ENCODE measurements at regions not wholly inside any gene's neighbourhood (a gene's known extent, or its start where the extent isn't known, plus 50 kb on each side); places are given as distances from the start of the nearest gene placed in this dataset.

- Histone ChIP-seq H3K27ac (ENCODE audit: low read length) (no peak overlapping the region), H4K20me1 (ENCODE audit: insufficient read depth) (no peaks in the 10 kb centered on the region), H3K4me2 (ENCODE audit: low read length) (no peak overlapping the region), H3K27me3 (ENCODE audit: insufficient read depth, low read depth, low read length) (no peaks in the 10 kb centered on the region), H3K36me3 (ENCODE audit: insufficient read depth, low read length) (no peaks in the 10 kb centered on the region), H3F3A (ENCODE audit: insufficient read depth, low read length, poor library complexity, severe bottlenecking) (no peaks in the 10 kb centered on the region), H3K9me3 (ENCODE audit: low read length) (peaks cover 3% of the 10 kb centered on the region), H3K9me2 (ENCODE audit: insufficient read depth, low read length) (no peaks in the 10 kb centered on the region), H2AFZ (ENCODE audit: low read depth, low read length) (no peak overlapping the region), H3K79me2 (replicated peaks; ENCODE audit: insufficient read depth, low read length) (no peaks in the 10 kb centered on the region), H3K4me3 (ENCODE audit: low read length) (no peak overlapping the region), H3K9ac (ENCODE audit: low read length) (no peak overlapping the region)
- no peak for TF ChIP-seq TAF1 (IDR thresholded peaks at IDR 0.05; ENCODE audit: low read depth)
- TF ChIP-seq POLR2AphosphoS5 (IDR thresholded peaks at IDR 0.05) = no peak
- no peak for TF ChIP-seq MXI1 (conservative IDR thresholded peaks at IDR 0.05; ENCODE audit: poor library complexity, severe bottlenecking)
- TF ChIP-seq RAD21 (conservative IDR thresholded peaks at IDR 0.05) = no peak
- TF ChIP-seq CTCF (IDR thresholded peaks at IDR 0.05; ENCODE audit: poor library complexity, severe bottlenecking) = no peak
- no peak for TF ChIP-seq EZH2 (IDR thresholded peaks at IDR 0.05; ENCODE audit: borderline replicate concordance, insufficient read depth, low read length, poor library complexity, severe bottlenecking)
- no peak for TF ChIP-seq EP300 (conservative IDR thresholded peaks at IDR 0.05; ENCODE audit: poor library complexity, severe bottlenecking)
- no peak for TF ChIP-seq REST (IDR thresholded peaks at IDR 0.05; ENCODE audit: borderline replicate concordance)
- TF ChIP-seq SMC3 (conservative IDR thresholded peaks at IDR 0.05; ENCODE audit: poor library complexity) = no peak
Observed at GRCh38 chr2:118729760-118730159, 117.7 kb downstream of the EN1 start.

- H2AFZ ChIP-seq (ENCODE audit: low read depth, low read length) = no peak overlapping the region
- TF ChIP-seq EP300 (conservative IDR thresholded peaks at IDR 0.05; ENCODE audit: poor library complexity, severe bottlenecking) (no peak), CTCF (IDR thresholded peaks at IDR 0.05; ENCODE audit: poor library complexity, severe bottlenecking) (no peak), RAD21 (conservative IDR thresholded peaks at IDR 0.05) (no peak), POLR2AphosphoS5 (IDR thresholded peaks at IDR 0.05) (no peak), EZH2 (IDR thresholded peaks at IDR 0.05; ENCODE audit: borderline replicate concordance, insufficient read depth, low read length, poor library complexity, severe bottlenecking) (no peak), REST (IDR thresholded peaks at IDR 0.05; ENCODE audit: borderline replicate concordance) (no peak), SMC3 (conservative IDR thresholded peaks at IDR 0.05; ENCODE audit: poor library complexity) (no peak), TAF1 (IDR thresholded peaks at IDR 0.05; ENCODE audit: low read depth) (no peak), MXI1 (conservative IDR thresholded peaks at IDR 0.05; ENCODE audit: poor library complexity, severe bottlenecking) (no peak)
- H3K4me3 ChIP-seq (ENCODE audit: low read length) = no peak overlapping the region
- no peaks in the 10 kb centered on the region for H3K79me2 ChIP-seq (replicated peaks; ENCODE audit: insufficient read depth, low read length)
- no peaks in the 10 kb centered on the region for H3K9me2 ChIP-seq (ENCODE audit: insufficient read depth, low read length)
- H3K27me3 ChIP-seq (ENCODE audit: insufficient read depth, low read depth, low read length) = no peaks in the 10 kb centered on the region
- no peaks in the 10 kb centered on the region for H3F3A ChIP-seq (ENCODE audit: insufficient read depth, low read length, poor library complexity, severe bottlenecking)
- H3K4me2 ChIP-seq (ENCODE audit: low read length) = no peak overlapping the region
- no peak overlapping the region for H3K9ac ChIP-seq (ENCODE audit: low read length)
- no peaks in the 10 kb centered on the region for H4K20me1 ChIP-seq (ENCODE audit: insufficient read depth)
- peaks cover 3% of the 10 kb centered on the region for H3K9me3 ChIP-seq (ENCODE audit: low read length)
- H3K27ac ChIP-seq (ENCODE audit: low read length) = no peak overlapping the region
- no peaks in the 10 kb centered on the region for H3K36me3 ChIP-seq (ENCODE audit: insufficient read depth, low read length)
Observed at GRCh38 chr2:118728984-118729383, 118.5 kb downstream of the EN1 start.
